GM18517 (cell line): ENCODE measurements at regions not wholly inside any gene's neighbourhood (a gene's known extent, or its start where the extent isn't known, plus 50 kb on each side); places are given as distances from the start of the nearest gene placed in this dataset.

Experiments
- ATAC-seq: cut with Tn5 transposase; IDR thresholded peaks from one replicate; pipeline ENCODE4 v1.9.1; 2021; ENCODE audit warnings: mild to moderate bottlenecking, moderate library complexity; ENCODE audit not compliant: unreplicated experiment

DNA sequence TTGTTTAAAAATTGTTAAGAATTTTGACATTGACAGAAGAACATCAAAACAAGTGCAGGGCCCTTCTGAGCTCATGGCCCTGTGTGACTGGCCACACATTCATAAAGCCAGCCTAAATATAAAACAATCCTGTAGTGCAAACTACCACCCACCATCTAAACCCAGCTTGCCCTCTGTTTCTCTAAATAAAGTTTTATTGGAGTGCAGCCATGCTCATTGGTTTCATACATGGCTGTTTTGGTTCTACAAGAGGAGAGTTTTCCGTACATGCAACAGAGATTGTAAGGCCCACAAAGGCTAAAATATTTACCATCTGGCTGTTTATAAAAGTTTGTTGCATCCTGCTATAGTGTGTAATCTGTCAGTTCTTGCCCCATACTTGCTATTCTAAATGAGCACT lies 54.6 kb upstream of the TRIM24 start:
- no peak for ATAC-seq

GRCh38 chr7:138407792-138408191 lies 52.3 kb upstream of the TRIM24 start:
- no peak for ATAC-seq
